ENCODE measurements at regions not wholly inside any gene's neighbourhood (a gene's known extent, or its start where the extent isn't known, plus 50 kb on each side); places are given as distances from the start of the nearest gene placed in this dataset.

DNA sequence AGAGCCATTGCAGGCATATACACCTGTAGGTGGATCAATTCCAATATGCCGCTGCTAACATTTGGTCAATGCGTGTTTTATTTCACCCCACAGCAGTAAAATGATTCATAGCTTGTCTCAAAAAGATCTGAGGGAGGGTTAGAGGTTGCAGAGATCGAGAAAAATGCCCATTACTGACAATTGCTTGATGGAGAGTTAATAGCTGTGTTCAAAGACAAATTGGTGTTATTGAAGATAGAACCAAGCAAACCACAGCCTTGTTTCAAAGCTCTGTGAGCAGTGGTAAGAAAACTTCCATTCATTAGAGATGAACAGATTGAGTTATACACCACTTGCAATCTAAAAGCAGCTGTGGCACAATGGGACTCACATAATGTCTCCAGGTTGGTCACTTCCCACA is 95.4 kb downstream of the KCNE4 start:
- Histone ChIP-seq H3K4me3 (no peak overlapping the region), H3K4me1 (no peaks in the 10 kb centered on the region), H3K9me3 (peaks cover 0 to 6% (median 0%) of the 10 kb centered on the region in 3 donors), H3K36me3 (no peaks in the 10 kb centered on the region), H3K27me3 (no peaks in the 10 kb centered on the region), H3K27ac (no peak overlapping the region)
- DNase-seq: no peak
- intact Hi-C loops (cut with DNase I; ENCODE audit: low total_unique reads): no loop called here
- TF ChIP-seq, protein P1, sequence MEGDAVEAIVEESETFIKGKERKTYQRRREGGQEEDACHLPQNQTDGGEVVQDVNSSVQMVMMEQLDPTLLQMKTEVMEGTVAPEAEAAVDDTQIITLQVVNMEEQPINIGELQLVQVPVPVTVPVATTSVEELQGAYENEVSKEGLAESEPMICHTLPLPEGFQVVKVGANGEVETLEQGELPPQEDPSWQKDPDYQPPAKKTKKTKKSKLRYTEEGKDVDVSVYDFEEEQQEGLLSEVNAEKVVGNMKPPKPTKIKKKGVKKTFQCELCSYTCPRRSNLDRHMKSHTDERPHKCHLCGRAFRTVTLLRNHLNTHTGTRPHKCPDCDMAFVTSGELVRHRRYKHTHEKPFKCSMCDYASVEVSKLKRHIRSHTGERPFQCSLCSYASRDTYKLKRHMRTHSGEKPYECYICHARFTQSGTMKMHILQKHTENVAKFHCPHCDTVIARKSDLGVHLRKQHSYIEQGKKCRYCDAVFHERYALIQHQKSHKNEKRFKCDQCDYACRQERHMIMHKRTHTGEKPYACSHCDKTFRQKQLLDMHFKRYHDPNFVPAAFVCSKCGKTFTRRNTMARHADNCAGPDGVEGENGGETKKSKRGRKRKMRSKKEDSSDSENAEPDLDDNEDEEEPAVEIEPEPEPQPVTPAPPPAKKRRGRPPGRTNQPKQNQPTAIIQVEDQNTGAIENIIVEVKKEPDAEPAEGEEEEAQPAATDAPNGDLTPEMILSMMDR (IDR thresholded peaks at IDR 0.05): no peak

DNA sequence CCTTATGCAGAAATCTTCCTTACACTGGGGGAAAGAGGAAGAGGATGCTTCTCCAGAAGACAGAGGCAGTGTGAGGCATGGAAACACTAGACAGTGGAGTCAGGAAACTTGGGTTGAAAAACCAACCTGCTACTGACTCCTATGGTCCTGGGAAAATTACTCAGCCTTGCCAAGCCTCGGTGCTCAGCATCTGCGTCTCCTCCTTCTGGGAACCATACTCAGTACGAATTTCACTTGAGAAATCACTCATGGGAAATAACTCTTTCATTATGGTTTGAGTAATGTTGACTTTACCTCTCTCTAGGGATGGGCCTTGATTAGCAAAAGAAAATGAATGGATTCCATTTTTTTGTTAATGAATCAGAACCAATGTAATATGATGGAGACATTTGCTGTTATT is 96.5 kb downstream of the KCNE4 start:
- Histone ChIP-seq H3K27ac (no peak overlapping the region), H3K36me3 (no peaks in the 10 kb centered on the region), H3K4me1 (no peaks in the 10 kb centered on the region), H3K4me3 (no peak overlapping the region), H3K9me3 (peaks cover 0 to 6% (median 0%) of the 10 kb centered on the region in 3 donors), H3K27me3 (no peaks in the 10 kb centered on the region)
- TF ChIP-seq, protein P1 (IDR thresholded peaks at IDR 0.05): no peak
- no peak for DNase-seq
- intact Hi-C loops (cut with DNase I; ENCODE audit: low total_unique reads): no loop called here

DNA sequence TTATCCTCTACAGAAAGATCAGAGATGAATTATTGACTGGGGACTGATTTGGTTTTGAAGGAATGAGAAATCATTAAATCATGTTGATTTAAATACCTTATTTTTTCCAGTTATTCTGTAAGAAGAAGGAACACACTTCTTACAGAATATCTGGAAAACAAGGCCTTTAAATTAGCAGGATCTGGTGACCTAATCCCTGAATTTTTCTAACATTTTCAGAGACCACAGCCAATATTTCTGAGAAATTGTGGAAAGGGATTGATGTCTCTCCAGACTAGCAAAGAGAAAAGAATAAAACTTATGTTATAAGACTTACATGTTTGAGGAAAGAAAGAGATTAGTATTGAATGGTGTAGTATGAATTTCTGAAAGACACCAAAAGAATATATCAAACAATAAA is 104.0 kb downstream of the KCNE4 start:
- Histone ChIP-seq H3K4me1 (no peaks in the 10 kb centered on the region), H3K27ac (no peak overlapping the region), H3K36me3 (no peaks in the 10 kb centered on the region), H3K4me3 (no peak overlapping the region), H3K27me3 (no peaks in the 10 kb centered on the region), H3K9me3 (no peaks in the 10 kb centered on the region)
- DNase-seq: no peak
- intact Hi-C loops (cut with DNase I; ENCODE audit: low total_unique reads): no loop called here
- TF ChIP-seq, protein P1 (IDR thresholded peaks at IDR 0.05): no peak

DNA sequence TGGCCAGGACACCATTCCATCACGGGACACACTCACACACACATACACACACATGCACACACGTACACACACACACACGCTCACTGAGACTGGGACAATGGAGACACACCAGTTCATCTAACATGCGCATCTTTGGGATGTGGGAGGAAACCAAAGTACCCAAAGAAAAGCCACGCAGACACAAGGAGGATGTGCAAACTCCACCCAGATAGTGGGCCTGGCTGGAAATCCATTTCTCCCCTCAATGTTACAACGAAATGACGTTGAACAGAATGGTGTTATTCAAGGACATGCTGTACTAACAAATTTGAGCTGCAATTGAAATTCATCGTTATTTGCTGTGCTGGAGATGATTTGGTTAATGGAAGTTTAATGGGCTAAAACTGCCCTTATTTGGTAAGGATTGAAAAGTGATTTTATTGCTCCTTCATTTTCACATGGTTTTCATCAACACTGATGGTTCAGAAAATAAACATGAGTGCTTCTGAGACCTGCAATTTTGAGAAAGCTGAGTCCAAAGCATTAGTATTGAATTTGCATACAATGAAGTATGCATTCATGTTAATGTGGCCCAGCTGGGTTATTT is 110.0 kb downstream of the KCNE4 start:
- Histone ChIP-seq H3K27ac (no peak overlapping the region), H3K9me3 (no peaks in the 10 kb centered on the region), H3K36me3 (no peaks in the 10 kb centered on the region), H3K27me3 (no peaks in the 10 kb centered on the region), H3K4me1 (no peaks in the 10 kb centered on the region), H3K4me3 (no peak overlapping the region)
- TF ChIP-seq, protein P1 (IDR thresholded peaks at IDR 0.05): no peak
- DNase-seq: no peak
- intact Hi-C loops (cut with DNase I; ENCODE audit: low total_unique reads): no loop called here

DNA sequence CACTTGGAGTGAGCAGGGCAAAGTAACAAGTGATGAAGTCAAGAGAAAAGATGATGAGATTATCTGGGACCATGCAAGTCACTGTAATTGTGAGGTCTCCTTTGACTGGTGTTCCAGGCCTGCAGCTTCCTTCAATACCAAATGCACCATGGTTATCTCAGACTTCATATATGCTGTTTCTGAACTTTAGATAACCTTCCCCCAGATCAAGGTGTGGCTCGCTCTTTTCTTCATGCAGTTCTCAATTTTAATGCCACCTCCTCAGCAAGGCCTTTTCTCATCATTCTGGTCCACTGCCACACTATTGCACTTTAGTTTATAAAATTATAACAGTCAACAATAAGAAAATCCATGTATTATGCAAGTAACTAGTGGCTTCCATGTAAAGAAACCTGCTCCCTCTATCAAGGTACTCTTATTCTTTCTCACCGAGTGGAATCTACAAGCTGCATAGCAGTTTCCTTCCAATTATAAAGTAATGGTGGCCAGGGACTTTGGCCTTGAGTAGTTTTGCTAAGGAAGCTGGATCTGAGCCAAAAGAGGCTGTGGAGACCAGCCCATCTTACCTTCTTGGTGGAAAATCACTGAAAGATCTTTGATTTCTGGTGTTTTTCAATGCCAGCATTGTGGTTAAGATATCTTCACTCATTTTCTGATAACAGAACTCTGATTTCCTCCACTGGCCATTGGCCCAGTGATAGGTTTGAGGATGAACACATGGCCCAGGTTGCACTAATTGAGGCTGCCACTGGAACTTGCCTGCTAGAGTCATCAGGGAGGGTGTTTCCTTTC is 113.6 kb downstream of the KCNE4 start:
- Histone ChIP-seq H3K9me3 (no peaks in the 10 kb centered on the region), H3K36me3 (no peaks in the 10 kb centered on the region), H3K4me1 (no peaks in the 10 kb centered on the region), H3K27me3 (no peaks in the 10 kb centered on the region), H3K27ac (no peak overlapping the region), H3K4me3 (no peak overlapping the region)
- DNase-seq: no peak
- intact Hi-C loops (cut with DNase I; ENCODE audit: low total_unique reads): no loop called here
- TF ChIP-seq, protein P1 (IDR thresholded peaks at IDR 0.05): no peak
